ENCODE measurements at regions not wholly inside any gene's neighbourhood (a gene's known extent, or its start where the extent isn't known, plus 50 kb on each side); places are given as distances from the start of the nearest gene placed in this dataset.

DNA sequence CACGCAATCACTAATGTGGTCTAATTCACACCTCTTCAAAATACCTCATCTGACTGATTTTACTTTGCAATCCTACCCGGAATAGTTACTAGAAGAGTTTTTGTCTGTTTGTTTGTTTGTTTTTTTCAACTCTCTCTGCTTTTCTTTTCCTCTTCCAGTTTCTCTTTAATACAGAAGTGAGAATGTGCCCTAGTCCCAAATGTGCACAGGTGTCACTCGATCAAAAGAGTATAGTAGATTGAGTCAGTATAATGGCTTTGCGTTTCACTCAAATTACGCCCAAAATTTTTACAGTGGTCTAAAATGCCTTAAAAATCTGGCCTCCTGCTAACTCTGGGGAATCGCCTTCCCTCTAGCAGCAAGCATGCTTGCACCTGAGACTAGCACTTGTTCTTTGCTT is 1536.8 kb downstream of the KCNT2 start:
- BruUV-seq (replicated peaks), result no TSS peak
- FAIRE-seq (no peak), ATAC-seq (no peak), DNase-seq (ENCODE audit: extremely low read depth in 1 of 4, low spot score in 3 of 4) (no peak)
- WGBS (ENCODE audit: insufficient coverage, low coverage, missing lambda C conversion rate), result under 1% methylated on average over 6 of the region's 6 CpGs
- Histone ChIP-seq H3K27ac (ENCODE audit: extremely low read depth, low read depth, low read length) (no peak overlapping the region), H4K20me1 (replicated peaks; ENCODE audit: control insufficient read depth, insufficient read depth, low read length) (no peaks in the 10 kb centered on the region), H3K27me3 (ENCODE audit: control insufficient read depth in 2 of 2, insufficient read depth in 2 of 2, low read length in 2 of 2) (no peaks in the 10 kb centered on the region), H3K36me3 (ENCODE audit: control insufficient read depth, insufficient read depth, low read length) (no peaks in the 10 kb centered on the region), H3K9ac (ENCODE audit: insufficient read depth in 1 of 2, low read depth in 2 of 2, low read length in 2 of 2) (no peak overlapping the region), H3K9me1 (ENCODE audit: control insufficient read depth, insufficient read depth, low read length) (no peaks in the 10 kb centered on the region), H2AFZ (ENCODE audit: low read depth, low read length) (no peak overlapping the region), H3K9me3 (replicated peaks; ENCODE audit: control insufficient read depth, insufficient read depth, low read depth, low read length) (no peaks in the 10 kb centered on the region; the same call in 1 of the 2 replicates), H3K4me2 (ENCODE audit: insufficient read depth, low read length) (no peak overlapping the region), H3K4me3 (no peak overlapping the region), H3K79me2 (ENCODE audit: control insufficient read depth, insufficient read depth, low read length) (no peaks in the 10 kb centered on the region), H3K4me1 (replicated peaks in 1 of 2; ENCODE audit: control insufficient read depth in 2 of 2, insufficient read depth in 2 of 2, low read length in 2 of 2) (no peaks in the 10 kb centered on the region)
- intact Hi-C loops (cut with micrococcal nuclease), result no loop called here
- POLR2A ChIA-PET, result no interaction called here
- TF ChIP-seq POLR2A (conservative IDR thresholded peaks at IDR 0.05) (no peak), HMGN3 (IDR thresholded peaks at IDR 0.05; ENCODE audit: borderline replicate concordance, extremely low read depth, insufficient read length, low read depth, low read length) (no peak)
- TF ChIP-seq, protein P1, sequence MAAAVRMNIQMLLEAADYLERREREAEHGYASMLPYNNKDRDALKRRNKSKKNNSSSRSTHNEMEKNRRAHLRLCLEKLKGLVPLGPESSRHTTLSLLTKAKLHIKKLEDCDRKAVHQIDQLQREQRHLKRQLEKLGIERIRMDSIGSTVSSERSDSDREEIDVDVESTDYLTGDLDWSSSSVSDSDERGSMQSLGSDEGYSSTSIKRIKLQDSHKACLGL (CRISPR knock-in tag; IDR thresholded peaks at IDR 0.05; ENCODE audit: borderline replicate concordance, poor library complexity, severe bottlenecking), result no peak
- CTCF ChIA-PET (ENCODE audit: low intra/inter-chr PET ratio), result no interaction called here
- in situ Hi-C loops (cut with MboI), result no loop called here

DNA sequence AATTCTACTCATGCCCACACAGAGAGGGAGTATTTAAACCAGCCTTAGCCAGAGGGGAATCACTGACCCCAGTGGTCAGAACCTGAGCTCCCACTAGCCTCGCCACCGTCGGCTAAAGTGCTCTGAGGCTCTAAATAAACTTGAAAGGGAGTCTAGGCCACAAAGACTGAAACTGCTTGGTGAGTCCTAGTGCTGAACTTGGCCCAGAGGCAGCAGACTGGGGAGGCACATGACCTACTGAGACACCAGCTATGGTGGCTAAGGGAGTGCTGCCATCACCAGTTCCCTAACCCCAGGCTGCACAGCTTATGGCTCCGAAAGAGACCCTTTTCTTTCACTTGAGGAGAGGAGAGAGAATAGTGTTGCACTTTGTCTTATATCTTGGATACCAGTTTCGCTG is 1542.8 kb downstream of the KCNT2 start:
- Histone ChIP-seq H3K36me3 (ENCODE audit: control insufficient read depth, insufficient read depth, low read length) (no peaks in the 10 kb centered on the region), H3K9me3 (replicated peaks; ENCODE audit: control insufficient read depth, insufficient read depth, low read depth, low read length) (no peaks in the 10 kb centered on the region; the same call in none of the 2 replicates), H3K79me2 (ENCODE audit: control insufficient read depth, insufficient read depth, low read length) (no peaks in the 10 kb centered on the region), H3K4me2 (ENCODE audit: insufficient read depth, low read length) (no peak overlapping the region), H3K4me1 (replicated peaks in 1 of 2; ENCODE audit: control insufficient read depth in 2 of 2, insufficient read depth in 2 of 2, low read length in 2 of 2) (no peaks in the 10 kb centered on the region), H3K27me3 (ENCODE audit: control insufficient read depth in 2 of 2, insufficient read depth in 2 of 2, low read length in 2 of 2) (no peaks in the 10 kb centered on the region), H3K27ac (ENCODE audit: extremely low read depth, low read depth, low read length) (no peak overlapping the region), H2AFZ (ENCODE audit: low read depth, low read length) (no peak overlapping the region), H4K20me1 (replicated peaks; ENCODE audit: control insufficient read depth, insufficient read depth, low read length) (no peaks in the 10 kb centered on the region), H3K9ac (ENCODE audit: insufficient read depth in 1 of 2, low read depth in 2 of 2, low read length in 2 of 2) (no peak overlapping the region), H3K4me3 (no peak overlapping the region), H3K9me1 (ENCODE audit: control insufficient read depth, insufficient read depth, low read length) (no peaks in the 10 kb centered on the region)
- intact Hi-C loops (cut with micrococcal nuclease), result no loop called here
- in situ Hi-C loops (cut with MboI), result no loop called here
- FAIRE-seq, result no peak
- ChIA-PET CTCF (ENCODE audit: low intra/inter-chr PET ratio) (no interaction called here), POLR2A (interaction anchor here (0.6 kb wide), 2 partner anchors 649 to 1094 kb away, joined by 3 read pairs; no protein-coding TSS in a partner anchor)
- TF ChIP-seq SMARCB1 (IDR thresholded peaks at IDR 0.05; ENCODE audit: insufficient read length, low read depth), result no peak
- TF ChIP-seq DMBX1 (CRISPR knock-in tag; IDR thresholded peaks at IDR 0.05; ENCODE audit: borderline replicate concordance), result no peak
- TF ChIP-seq, protein P2, sequence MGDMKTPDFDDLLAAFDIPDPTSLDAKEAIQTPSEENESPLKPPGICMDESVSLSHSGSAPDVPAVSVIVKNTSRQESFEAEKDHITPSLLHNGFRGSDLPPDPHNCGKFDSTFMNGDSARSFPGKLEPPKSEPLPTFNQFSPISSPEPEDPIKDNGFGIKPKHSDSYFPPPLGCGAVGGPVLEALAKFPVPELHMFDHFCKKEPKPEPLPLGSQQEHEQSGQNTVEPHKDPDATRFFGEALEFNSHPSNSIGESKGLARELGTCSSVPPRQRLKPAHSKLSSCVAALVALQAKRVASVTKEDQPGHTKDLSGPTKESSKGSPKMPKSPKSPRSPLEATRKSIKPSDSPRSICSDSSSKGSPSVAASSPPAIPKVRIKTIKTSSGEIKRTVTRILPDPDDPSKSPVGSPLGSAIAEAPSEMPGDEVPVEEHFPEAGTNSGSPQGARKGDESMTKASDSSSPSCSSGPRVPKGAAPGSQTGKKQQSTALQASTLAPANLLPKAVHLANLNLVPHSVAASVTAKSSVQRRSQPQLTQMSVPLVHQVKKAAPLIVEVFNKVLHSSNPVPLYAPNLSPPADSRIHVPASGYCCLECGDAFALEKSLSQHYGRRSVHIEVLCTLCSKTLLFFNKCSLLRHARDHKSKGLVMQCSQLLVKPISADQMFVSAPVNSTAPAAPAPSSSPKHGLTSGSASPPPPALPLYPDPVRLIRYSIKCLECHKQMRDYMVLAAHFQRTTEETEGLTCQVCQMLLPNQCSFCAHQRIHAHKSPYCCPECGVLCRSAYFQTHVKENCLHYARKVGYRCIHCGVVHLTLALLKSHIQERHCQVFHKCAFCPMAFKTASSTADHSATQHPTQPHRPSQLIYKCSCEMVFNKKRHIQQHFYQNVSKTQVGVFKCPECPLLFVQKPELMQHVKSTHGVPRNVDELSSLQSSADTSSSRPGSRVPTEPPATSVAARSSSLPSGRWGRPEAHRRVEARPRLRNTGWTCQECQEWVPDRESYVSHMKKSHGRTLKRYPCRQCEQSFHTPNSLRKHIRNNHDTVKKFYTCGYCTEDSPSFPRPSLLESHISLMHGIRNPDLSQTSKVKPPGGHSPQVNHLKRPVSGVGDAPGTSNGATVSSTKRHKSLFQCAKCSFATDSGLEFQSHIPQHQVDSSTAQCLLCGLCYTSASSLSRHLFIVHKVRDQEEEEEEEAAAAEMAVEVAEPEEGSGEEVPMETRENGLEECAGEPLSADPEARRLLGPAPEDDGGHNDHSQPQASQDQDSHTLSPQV (IDR thresholded peaks at IDR 0.05), result no peak
- TF ChIP-seq RBM34 (IDR thresholded peaks at IDR 0.05; ENCODE audit: borderline replicate concordance, insufficient read depth, low read length), result no peak
- no peak for TF ChIP-seq JUND (IDR thresholded peaks at IDR 0.05; ENCODE audit: borderline replicate concordance, low read depth, low read length)
- no peak for TF ChIP-seq JUND (tag; IDR thresholded peaks at IDR 0.05; ENCODE audit: borderline replicate concordance, low read depth, low read length)
- no peak for TF ChIP-seq ELF1 (tag; IDR thresholded peaks at IDR 0.05)
- no peak for TF ChIP-seq SMC3 (conservative IDR thresholded peaks at IDR 0.05; ENCODE audit: insufficient read depth, low read depth, low read length)
- ATAC-seq, result no peak
- BruUV-seq (replicated peaks), result no TSS peak
- no peak for DNase-seq (ENCODE audit: extremely low read depth in 1 of 4, low spot score in 3 of 4)
- 2% methylated on average over 5 of the region's 5 CpGs for WGBS (ENCODE audit: insufficient coverage, low coverage, missing lambda C conversion rate)

Data from K562 (cell line).